ENCODE measurements at regions not wholly inside any gene's neighbourhood (a gene's known extent, or its start where the extent isn't known, plus 50 kb on each side); places are given as distances from the start of the nearest gene placed in this dataset.

DNA sequence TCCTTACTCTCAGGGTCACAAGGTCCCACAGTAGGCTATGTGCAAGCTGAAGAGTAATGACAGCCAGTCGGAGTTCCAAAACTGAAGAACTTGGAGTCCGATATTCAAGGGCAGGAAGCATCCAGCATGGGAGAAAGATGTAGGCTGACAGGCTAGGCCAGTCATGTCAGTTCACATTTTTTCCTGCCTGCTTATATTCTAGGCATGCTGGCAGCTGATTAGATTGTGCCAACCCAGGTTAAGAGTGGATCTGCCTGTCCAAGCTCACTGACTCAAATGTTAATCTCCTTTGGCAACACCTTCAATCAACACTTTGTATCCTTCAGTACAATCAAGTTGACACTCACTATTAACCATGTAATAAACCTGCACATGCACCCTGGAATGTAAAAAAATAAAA lies 960.9 kb upstream of the HS3ST1 start:
- no peaks in the 10 kb centered on the region for H3K4me1 ChIP-seq (ENCODE audit: insufficient read depth)
- no peaks in the 10 kb centered on the region for H3K36me3 Mint-ChIP-seq (ENCODE audit: low read depth)
- H3K36me3 ChIP-seq (ENCODE audit: insufficient read depth), result no peaks in the 10 kb centered on the region
- H3K27me3 ChIP-seq (ENCODE audit: insufficient read depth), result no peaks in the 10 kb centered on the region
- H3K9me3 Mint-ChIP-seq, result no peaks in the 10 kb centered on the region; the same call in 2 of the 3 replicates
- H3K27ac ChIP-seq (ENCODE audit: low read depth), result no peak overlapping the region
- TF ChIP-seq, protein P1, sequence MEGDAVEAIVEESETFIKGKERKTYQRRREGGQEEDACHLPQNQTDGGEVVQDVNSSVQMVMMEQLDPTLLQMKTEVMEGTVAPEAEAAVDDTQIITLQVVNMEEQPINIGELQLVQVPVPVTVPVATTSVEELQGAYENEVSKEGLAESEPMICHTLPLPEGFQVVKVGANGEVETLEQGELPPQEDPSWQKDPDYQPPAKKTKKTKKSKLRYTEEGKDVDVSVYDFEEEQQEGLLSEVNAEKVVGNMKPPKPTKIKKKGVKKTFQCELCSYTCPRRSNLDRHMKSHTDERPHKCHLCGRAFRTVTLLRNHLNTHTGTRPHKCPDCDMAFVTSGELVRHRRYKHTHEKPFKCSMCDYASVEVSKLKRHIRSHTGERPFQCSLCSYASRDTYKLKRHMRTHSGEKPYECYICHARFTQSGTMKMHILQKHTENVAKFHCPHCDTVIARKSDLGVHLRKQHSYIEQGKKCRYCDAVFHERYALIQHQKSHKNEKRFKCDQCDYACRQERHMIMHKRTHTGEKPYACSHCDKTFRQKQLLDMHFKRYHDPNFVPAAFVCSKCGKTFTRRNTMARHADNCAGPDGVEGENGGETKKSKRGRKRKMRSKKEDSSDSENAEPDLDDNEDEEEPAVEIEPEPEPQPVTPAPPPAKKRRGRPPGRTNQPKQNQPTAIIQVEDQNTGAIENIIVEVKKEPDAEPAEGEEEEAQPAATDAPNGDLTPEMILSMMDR (conservative IDR thresholded peaks at IDR 0.05; ENCODE audit: low read depth in 2 of 2), result no peak
- TF ChIP-seq, protein P2, sequence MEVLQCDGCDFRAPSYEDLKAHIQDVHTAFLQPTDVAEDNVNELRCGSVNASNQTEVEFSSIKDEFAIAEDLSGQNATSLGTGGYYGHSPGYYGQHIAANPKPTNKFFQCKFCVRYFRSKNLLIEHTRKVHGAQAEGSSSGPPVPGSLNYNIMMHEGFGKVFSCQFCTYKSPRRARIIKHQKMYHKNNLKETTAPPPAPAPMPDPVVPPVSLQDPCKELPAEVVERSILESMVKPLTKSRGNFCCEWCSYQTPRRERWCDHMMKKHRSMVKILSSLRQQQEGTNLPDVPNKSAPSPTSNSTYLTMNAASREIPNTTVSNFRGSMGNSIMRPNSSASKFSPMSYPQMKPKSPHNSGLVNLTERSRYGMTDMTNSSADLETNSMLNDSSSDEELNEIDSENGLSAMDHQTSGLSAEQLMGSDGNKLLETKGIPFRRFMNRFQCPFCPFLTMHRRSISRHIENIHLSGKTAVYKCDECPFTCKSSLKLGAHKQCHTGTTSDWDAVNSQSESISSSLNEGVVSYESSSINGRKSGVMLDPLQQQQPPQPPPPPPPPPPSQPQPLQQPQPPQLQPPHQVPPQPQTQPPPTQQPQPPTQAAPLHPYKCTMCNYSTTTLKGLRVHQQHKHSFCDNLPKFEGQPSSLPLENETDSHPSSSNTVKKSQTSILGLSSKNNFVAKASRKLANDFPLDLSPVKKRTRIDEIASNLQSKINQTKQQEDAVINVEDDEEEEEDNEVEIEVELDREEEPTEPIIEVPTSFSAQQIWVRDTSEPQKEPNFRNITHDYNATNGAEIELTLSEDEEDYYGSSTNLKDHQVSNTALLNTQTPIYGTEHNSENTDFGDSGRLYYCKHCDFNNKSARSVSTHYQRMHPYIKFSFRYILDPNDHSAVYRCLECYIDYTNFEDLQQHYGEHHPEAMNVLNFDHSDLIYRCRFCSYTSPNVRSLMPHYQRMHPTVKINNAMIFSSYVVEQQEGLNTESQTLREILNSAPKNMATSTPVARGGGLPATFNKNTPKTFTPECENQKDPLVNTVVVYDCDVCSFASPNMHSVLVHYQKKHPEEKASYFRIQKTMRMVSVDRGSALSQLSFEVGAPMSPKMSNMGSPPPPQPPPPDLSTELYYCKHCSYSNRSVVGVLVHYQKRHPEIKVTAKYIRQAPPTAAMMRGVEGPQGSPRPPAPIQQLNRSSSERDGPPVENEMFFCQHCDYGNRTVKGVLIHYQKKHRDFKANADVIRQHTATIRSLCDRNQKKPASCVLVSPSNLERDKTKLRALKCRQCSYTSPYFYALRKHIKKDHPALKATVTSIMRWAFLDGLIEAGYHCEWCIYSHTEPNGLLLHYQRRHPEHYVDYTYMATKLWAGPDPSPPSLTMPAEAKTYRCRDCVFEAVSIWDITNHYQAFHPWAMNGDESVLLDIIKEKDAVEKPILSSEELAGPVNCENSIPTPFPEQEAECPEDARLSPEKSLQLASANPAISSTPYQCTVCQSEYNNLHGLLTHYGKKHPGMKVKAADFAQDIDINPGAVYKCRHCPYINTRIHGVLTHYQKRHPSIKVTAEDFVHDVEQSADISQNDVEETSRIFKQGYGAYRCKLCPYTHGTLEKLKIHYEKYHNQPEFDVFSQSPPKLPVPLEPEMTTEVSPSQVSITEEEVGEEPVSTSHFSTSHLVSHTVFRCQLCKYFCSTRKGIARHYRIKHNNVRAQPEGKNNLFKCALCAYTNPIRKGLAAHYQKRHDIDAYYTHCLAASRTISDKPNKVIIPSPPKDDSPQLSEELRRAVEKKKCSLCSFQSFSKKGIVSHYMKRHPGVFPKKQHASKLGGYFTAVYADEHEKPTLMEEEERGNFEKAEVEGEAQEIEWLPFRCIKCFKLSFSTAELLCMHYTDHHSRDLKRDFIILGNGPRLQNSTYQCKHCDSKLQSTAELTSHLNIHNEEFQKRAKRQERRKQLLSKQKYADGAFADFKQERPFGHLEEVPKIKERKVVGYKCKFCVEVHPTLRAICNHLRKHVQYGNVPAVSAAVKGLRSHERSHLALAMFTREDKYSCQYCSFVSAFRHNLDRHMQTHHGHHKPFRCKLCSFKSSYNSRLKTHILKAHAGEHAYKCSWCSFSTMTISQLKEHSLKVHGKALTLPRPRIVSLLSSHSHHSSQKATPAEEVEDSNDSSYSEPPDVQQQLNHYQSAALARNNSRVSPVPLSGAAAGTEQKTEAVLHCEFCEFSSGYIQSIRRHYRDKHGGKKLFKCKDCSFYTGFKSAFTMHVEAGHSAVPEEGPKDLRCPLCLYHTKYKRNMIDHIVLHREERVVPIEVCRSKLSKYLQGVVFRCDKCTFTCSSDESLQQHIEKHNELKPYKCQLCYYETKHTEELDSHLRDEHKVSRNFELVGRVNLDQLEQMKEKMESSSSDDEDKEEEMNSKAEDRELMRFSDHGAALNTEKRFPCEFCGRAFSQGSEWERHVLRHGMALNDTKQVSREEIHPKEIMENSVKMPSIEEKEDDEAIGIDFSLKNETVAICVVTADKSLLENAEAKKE (CRISPR knock-in tag; IDR thresholded peaks at IDR 0.05), result no peak
- TF ChIP-seq, protein P3, sequence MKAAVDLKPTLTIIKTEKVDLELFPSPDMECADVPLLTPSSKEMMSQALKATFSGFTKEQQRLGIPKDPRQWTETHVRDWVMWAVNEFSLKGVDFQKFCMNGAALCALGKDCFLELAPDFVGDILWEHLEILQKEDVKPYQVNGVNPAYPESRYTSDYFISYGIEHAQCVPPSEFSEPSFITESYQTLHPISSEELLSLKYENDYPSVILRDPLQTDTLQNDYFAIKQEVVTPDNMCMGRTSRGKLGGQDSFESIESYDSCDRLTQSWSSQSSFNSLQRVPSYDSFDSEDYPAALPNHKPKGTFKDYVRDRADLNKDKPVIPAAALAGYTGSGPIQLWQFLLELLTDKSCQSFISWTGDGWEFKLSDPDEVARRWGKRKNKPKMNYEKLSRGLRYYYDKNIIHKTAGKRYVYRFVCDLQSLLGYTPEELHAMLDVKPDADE (IDR thresholded peaks at IDR 0.05), result no peak
- no peak for TF ChIP-seq POLR2AphosphoS5 (IDR thresholded peaks at IDR 0.05; ENCODE audit: low read depth)
- no peak for TF ChIP-seq EZH2phosphoT487 (IDR thresholded peaks at IDR 0.05; ENCODE audit: unreplicated experiment)
- no peak for TF ChIP-seq JUNB (IDR thresholded peaks at IDR 0.05; ENCODE audit: unreplicated experiment)
- no peak for TF ChIP-seq CREB1 (CRISPR knock-in tag; IDR thresholded peaks at IDR 0.05; ENCODE audit: low read depth)
- TF ChIP-seq ZNF114 (CRISPR knock-in tag; IDR thresholded peaks at IDR 0.05), result no peak
- H3K4me1 Mint-ChIP-seq, result no peaks in the 10 kb centered on the region
- no peaks in the 10 kb centered on the region for H4K20me1 ChIP-seq (replicated peaks; ENCODE audit: insufficient read depth)
- no peaks in the 10 kb centered on the region for H3K79me2 ChIP-seq (replicated peaks; ENCODE audit: insufficient read depth)
- H3K4me2 ChIP-seq, result no peak overlapping the region
- H3F3A ChIP-seq (replicated peaks; ENCODE audit: low read depth), result no peaks in the 10 kb centered on the region
- H3K9me2 ChIP-seq (ENCODE audit: insufficient read depth), result no peaks in the 10 kb centered on the region
- H2AFZ ChIP-seq, result no peak overlapping the region
- H3K27ac Mint-ChIP-seq, result no peak overlapping the region
- no peak for DNase-seq (ENCODE audit: low spot score)
- peaks cover 2% of the 10 kb centered on the region for H3K27me3 Mint-ChIP-seq (ENCODE audit: insufficient read depth, low read depth, poor library complexity)
- no peak overlapping the region for H3K4me3 ChIP-seq
- no peak overlapping the region for H3K4me3 Mint-ChIP-seq
- ATAC-seq, result no peak
